PC-9 (cell line): ENCODE measurements at regions not wholly inside any gene's neighbourhood (a gene's known extent, or its start where the extent isn't known, plus 50 kb on each side); places are given as distances from the start of the nearest gene placed in this dataset.

ENCODE experiments used
- BruUV-seq: library from RNA; stranded (reverse); fragments of 400-500 nt; replicated peaks from 2 replicates; lab custom pipeline; 2021; lab: Mats Ljungman, UMichigan
- CTCF ChIA-PET: fragments of 300-600 bp; sonication (Branson Sonifier 250); formaldehyde crosslinking; loops from one replicate; lab custom pipeline; 2022; ENCODE audit warnings: antibody characterized with exemption; lab: Charles Lee
- POLR2A ChIA-PET: fragments of 300-600 bp; sonication (Branson Sonifier 250); formaldehyde crosslinking; loops from one replicate; lab custom pipeline; 2022; ENCODE audit warnings: antibody characterized with exemption; ENCODE audit not compliant: unreplicated experiment; lab: Charles Lee
- DNase-seq, 2 experiments: peaks; one replicate each; pipeline versions ENCODE4 v3.0.0 to v3.0.0-alpha.2; 2015 to 2022; ENCODE audit warnings: mixed read lengths in 1 of 2
- H2AFZ ChIP-seq: fragments of 200-600 bp; sonication (generic); 2 replicates; pipeline ENCODE4 v1.8.1; 2017; ENCODE audit warnings: antibody characterized with exemption
- H3F3A ChIP-seq: fragments of 200-600 bp; sonication (generic); 2 replicates; pipeline ENCODE4 v1.8.1; 2017; ENCODE audit warnings: antibody characterized with exemption, mild to moderate bottlenecking, low read depth; ENCODE audit not compliant: insufficient read depth
- H3K27ac ChIP-seq: fragments of 200-600 bp; sonication (generic); 2 replicates; pipeline ENCODE4 v1.6.1; 2016; ENCODE audit warnings: mixed run types
- H3K27me3 ChIP-seq: fragments of 200-600 bp; sonication (generic); 2 replicates; pipeline ENCODE4 v1.6.1; 2016; ENCODE audit warnings: low read depth, mixed run types; ENCODE audit not compliant: insufficient read depth
- H3K36me3 ChIP-seq: fragments of 200-600 bp; sonication (generic); 2 replicates; pipeline ENCODE4 v1.6.1; 2016; ENCODE audit warnings: low read depth, mixed run types
- H3K4me1 ChIP-seq: fragments of 200-600 bp; sonication (generic); replicated peaks from 2 replicates; pipeline ENCODE4 v1.6.1; 2016; ENCODE audit warnings: mixed run types; ENCODE audit not compliant: insufficient read depth
- H3K4me2 ChIP-seq: fragments of 200-600 bp; sonication (generic); 2 replicates; pipeline ENCODE4 v1.6.1; 2017; ENCODE audit warnings: mixed run types
- H3K4me3 ChIP-seq: fragments of 200-600 bp; sonication (generic); 2 replicates; pipeline ENCODE4 v1.6.1; 2016; ENCODE audit warnings: mixed run types
- H3K79me2 ChIP-seq: fragments of 200-600 bp; sonication (generic); 2 replicates; pipeline ENCODE4 v1.6.1; 2017; ENCODE audit warnings: low read depth, mixed run types
- H3K9me2 ChIP-seq: fragments of 200-600 bp; sonication (generic); 2 replicates; pipeline ENCODE4 v1.8.1; 2017; ENCODE audit warnings: mild to moderate bottlenecking; ENCODE audit not compliant: insufficient read depth
- H3K9me3 ChIP-seq: fragments of 200-600 bp; sonication (generic); 2 replicates; pipeline ENCODE4 v1.8.1; 2016; ENCODE audit warnings: low read depth; ENCODE audit not compliant: insufficient read depth
- H4K20me1 ChIP-seq: fragments of 200-600 bp; sonication (generic); 2 replicates; pipeline ENCODE4 v1.8.1; 2017; ENCODE audit not compliant: insufficient read depth
- EZH2 ChIP-seq: fragments of 200-600 bp; sonication (generic); IDR thresholded peaks from 2 replicates; pipeline ENCODE4 v1.8.0; 2017; ENCODE audit warnings: antibody characterized with exemption, low read depth
- intact Hi-C: fragments of 100-400 bp; cut with micrococcal nuclease; formaldehyde crosslinking; loops from one replicate; pipeline ENCODE4 v1.10.0; 2022; ENCODE audit not compliant: unreplicated experiment
- TF ChIP-seq, protein P1 (sequence below): fragments of 200-600 bp; sonication (generic); conservative IDR thresholded peaks from 2 replicates; pipeline ENCODE4 v1.6.1; 2017; ENCODE audit warnings: mixed run types, antibody characterized with exemption, mild to moderate bottlenecking, moderate library complexity

DNA sequence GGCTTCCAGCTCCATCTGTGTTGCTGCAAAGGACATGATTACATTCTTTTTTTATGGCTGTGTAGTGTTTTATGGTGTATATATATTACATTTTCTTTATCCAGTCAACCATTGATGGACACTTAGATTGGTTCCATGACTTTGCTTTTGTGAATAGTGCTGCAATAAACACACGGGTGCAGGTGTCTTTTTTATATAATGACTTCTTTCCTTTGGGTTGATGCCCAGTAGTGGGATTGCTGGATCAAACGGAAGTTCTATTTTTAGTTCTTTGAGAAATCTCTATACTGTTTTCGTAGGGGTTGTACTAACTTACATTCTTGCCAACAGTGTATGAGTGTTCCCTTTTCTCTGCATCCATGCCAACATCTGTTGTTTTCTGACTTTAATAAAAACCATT lies 189.7 kb downstream of the ACTR3B start:
- no peak for TF ChIP-seq EZH2
- TF ChIP-seq, protein P1, sequence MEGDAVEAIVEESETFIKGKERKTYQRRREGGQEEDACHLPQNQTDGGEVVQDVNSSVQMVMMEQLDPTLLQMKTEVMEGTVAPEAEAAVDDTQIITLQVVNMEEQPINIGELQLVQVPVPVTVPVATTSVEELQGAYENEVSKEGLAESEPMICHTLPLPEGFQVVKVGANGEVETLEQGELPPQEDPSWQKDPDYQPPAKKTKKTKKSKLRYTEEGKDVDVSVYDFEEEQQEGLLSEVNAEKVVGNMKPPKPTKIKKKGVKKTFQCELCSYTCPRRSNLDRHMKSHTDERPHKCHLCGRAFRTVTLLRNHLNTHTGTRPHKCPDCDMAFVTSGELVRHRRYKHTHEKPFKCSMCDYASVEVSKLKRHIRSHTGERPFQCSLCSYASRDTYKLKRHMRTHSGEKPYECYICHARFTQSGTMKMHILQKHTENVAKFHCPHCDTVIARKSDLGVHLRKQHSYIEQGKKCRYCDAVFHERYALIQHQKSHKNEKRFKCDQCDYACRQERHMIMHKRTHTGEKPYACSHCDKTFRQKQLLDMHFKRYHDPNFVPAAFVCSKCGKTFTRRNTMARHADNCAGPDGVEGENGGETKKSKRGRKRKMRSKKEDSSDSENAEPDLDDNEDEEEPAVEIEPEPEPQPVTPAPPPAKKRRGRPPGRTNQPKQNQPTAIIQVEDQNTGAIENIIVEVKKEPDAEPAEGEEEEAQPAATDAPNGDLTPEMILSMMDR = no peak
- no peak overlapping the region for H2AFZ ChIP-seq
- H3K4me1 ChIP-seq = no peaks in the 10 kb centered on the region
- no peak for DNase-seq
- H3F3A ChIP-seq = no peaks in the 10 kb centered on the region
- intact Hi-C loops = no loop called here
- no peak overlapping the region for H3K4me3 ChIP-seq
- H3K36me3 ChIP-seq = no peaks in the 10 kb centered on the region
- CTCF ChIA-PET = no interaction called here
- H3K9me3 ChIP-seq = no peaks in the 10 kb centered on the region
- no peaks in the 10 kb centered on the region for H4K20me1 ChIP-seq
- H3K27ac ChIP-seq = no peak overlapping the region
- POLR2A ChIA-PET = no interaction called here
- no peaks in the 10 kb centered on the region for H3K79me2 ChIP-seq
- H3K9me2 ChIP-seq = no peaks in the 10 kb centered on the region
- peaks cover 76% of the 10 kb centered on the region for H3K27me3 ChIP-seq
- H3K4me2 ChIP-seq = no peak overlapping the region
- no TSS peak for BruUV-seq

DNA sequence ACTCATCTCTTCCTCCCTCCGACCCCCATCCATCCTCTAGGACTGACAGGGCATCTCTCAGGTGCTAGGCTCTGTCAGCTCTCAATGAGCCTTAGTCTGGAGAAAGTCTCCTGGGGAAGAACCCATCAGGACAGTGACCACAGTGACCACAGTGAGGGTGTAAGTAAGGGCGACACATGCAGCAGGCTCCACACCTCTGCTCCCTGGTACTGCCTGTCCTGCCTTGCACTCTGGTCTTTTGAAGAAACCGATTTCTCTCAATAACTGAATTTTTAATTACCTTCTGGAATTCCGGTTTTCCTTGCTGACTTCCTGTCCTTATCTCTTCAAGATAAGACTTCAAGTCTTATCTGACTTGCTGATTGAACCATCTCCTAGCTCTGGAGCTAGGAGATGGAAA lies 190.2 kb downstream of the ACTR3B start:
- H3K27ac ChIP-seq = no peak overlapping the region
- peaks cover 78% of the 10 kb centered on the region for H3K27me3 ChIP-seq
- no peak for DNase-seq
- no peaks in the 10 kb centered on the region for H3K79me2 ChIP-seq
- intact Hi-C loops = no loop called here
- no peaks in the 10 kb centered on the region for H3K36me3 ChIP-seq
- no peaks in the 10 kb centered on the region for H3F3A ChIP-seq
- no TSS peak for BruUV-seq
- H3K4me3 ChIP-seq = no peak overlapping the region
- no peaks in the 10 kb centered on the region for H3K4me1 ChIP-seq
- ChIA-PET POLR2A (no interaction called here), CTCF (no interaction called here)
- no peaks in the 10 kb centered on the region for H3K9me2 ChIP-seq
- H3K9me3 ChIP-seq = no peaks in the 10 kb centered on the region
- no peaks in the 10 kb centered on the region for H4K20me1 ChIP-seq
- TF ChIP-seq, protein P1 = no peak
- TF ChIP-seq EZH2 = no peak
- no peak overlapping the region for H3K4me2 ChIP-seq
- no peak overlapping the region for H2AFZ ChIP-seq

DNA sequence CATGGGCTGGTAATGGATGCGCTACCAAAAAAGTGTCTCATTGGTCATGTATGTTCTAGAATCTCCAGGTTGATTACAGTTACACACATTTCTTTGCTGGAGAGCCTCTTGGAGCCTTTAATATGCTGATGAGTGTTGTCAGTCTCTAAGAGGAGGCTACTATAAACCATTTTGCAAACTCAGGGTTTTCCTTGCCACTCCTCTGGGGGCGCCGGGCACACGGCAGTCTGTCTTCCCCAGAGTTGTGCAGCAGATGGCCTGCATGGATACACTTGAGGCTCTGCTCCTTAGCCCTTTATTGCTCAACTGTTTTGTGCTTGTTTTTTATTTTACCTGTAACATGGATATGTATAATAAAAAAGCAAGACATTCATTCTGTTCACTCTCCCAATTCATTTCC lies 196.5 kb downstream of the ACTR3B start:
- POLR2A ChIA-PET = no interaction called here
- no peak overlapping the region for H3K4me3 ChIP-seq
- no peak for TF ChIP-seq EZH2
- TF ChIP-seq, protein P1 = no peak
- no peaks in the 10 kb centered on the region for H3K79me2 ChIP-seq
- no peak for DNase-seq
- no peaks in the 10 kb centered on the region for H3K9me3 ChIP-seq
- no peak overlapping the region for H3K4me2 ChIP-seq
- peaks cover 88% of the 10 kb centered on the region for H3K27me3 ChIP-seq
- no TSS peak for BruUV-seq
- H4K20me1 ChIP-seq = no peaks in the 10 kb centered on the region
- no peak overlapping the region for H2AFZ ChIP-seq
- no peaks in the 10 kb centered on the region for H3K9me2 ChIP-seq
- intact Hi-C loops = no loop called here
- H3K27ac ChIP-seq = no peak overlapping the region
- CTCF ChIA-PET = no interaction called here
- no peaks in the 10 kb centered on the region for H3K36me3 ChIP-seq
- no peaks in the 10 kb centered on the region for H3F3A ChIP-seq
- no peaks in the 10 kb centered on the region for H3K4me1 ChIP-seq
